Keratinocyte (primary cell): ENCODE measurements at regions not wholly inside any gene's neighbourhood (a gene's known extent, or its start where the extent isn't known, plus 50 kb on each side); places are given as distances from the start of the nearest gene placed in this dataset.

Experiments
- DNase-seq: peaks from one replicate; pipeline ENCODE4 v3.0.0-alpha.2; 2011; ENCODE audit warnings: low read depth, missing footprints, low spot score
- FAIRE-seq: peaks from 2 replicates; lab custom pipeline; 2011; peaks lifted over from hg19 to GRCh38; lab: Jason Lieb, UNC
- H2AFZ ChIP-seq: 2 replicates; pipeline ENCODE4 v1.6.0; 2012; ENCODE audit warnings: low read length, control low read depth, inconsistent platforms; ENCODE audit not compliant: control insufficient read depth
- H3K27ac ChIP-seq: 2 replicates; pipeline ENCODE4 v1.5.1; 2011; ENCODE audit warnings: low read length; ENCODE audit not compliant: control insufficient read depth, insufficient read depth
- H3K27me3 ChIP-seq: 3 replicates; pipeline ENCODE4 v1.6.0; 2011; ENCODE audit warnings: low read length; ENCODE audit not compliant: control insufficient read depth, insufficient read depth; ENCODE audit errors: extremely low read depth
- H3K36me3 ChIP-seq, 2 experiments: 2 replicates in 1 of 2; 3 replicates in 1 of 2; pipeline ENCODE4 v1.5.1; 2011; ENCODE audit warnings: low read length in 2 of 2, mild to moderate bottlenecking in 1 of 2; ENCODE audit not compliant: control insufficient read depth in 2 of 2, insufficient read depth in 2 of 2; ENCODE audit errors: extremely low read depth in 1 of 2
- H3K4me1 ChIP-seq: 3 replicates; pipeline ENCODE4 v1.5.1; 2011; ENCODE audit warnings: low read length; ENCODE audit not compliant: control insufficient read depth, insufficient read depth; ENCODE audit errors: extremely low read depth
- H3K4me2 ChIP-seq: 3 replicates; pipeline ENCODE4 v1.6.0; 2011; ENCODE audit warnings: low read depth, low read length; ENCODE audit not compliant: control insufficient read depth, insufficient read depth; ENCODE audit errors: extremely low read depth
- H3K4me3 ChIP-seq, 3 experiments: fragments of 200-600 bp in 1 of 3; sonication (generic) in 1 of 3; 2 replicates in 2 of 3; 3 replicates in 1 of 3; pipeline ENCODE4 v1.5.1; 2011 to 2016; ENCODE audit warnings: low read length in 3 of 3, mild to moderate bottlenecking in 3 of 3, control low read depth in 2 of 3, inconsistent platforms in 1 of 3, low read depth in 1 of 3, mixed read lengths in 1 of 3, mixed run types in 1 of 3, moderate library complexity in 1 of 3; ENCODE audit not compliant: control insufficient read depth in 2 of 3, insufficient read depth in 2 of 3; ENCODE audit errors: extremely low read depth in 1 of 3
- H3K79me2 ChIP-seq: 2 replicates; pipeline ENCODE4 v1.6.0; 2012; ENCODE audit warnings: low read length; ENCODE audit not compliant: control insufficient read depth, insufficient read depth
- H3K9ac ChIP-seq: 3 replicates; pipeline ENCODE4 v1.6.0; 2011; ENCODE audit warnings: low read length; ENCODE audit not compliant: control insufficient read depth, insufficient read depth; ENCODE audit errors: extremely low read depth
- H3K9me1 ChIP-seq: 3 replicates; pipeline ENCODE4 v1.6.0; 2011; ENCODE audit warnings: low read length; ENCODE audit not compliant: control insufficient read depth, insufficient read depth; ENCODE audit errors: extremely low read depth
- H3K9me3 ChIP-seq: 2 replicates; pipeline ENCODE4 v1.5.1; 2012; ENCODE audit warnings: low read depth, low read length; ENCODE audit not compliant: control insufficient read depth
- H4K20me1 ChIP-seq: 3 replicates; pipeline ENCODE4 v1.6.0; 2011; ENCODE audit warnings: low read length; ENCODE audit not compliant: control insufficient read depth, insufficient read depth; ENCODE audit errors: extremely low read depth
- CTCF ChIP-seq, 3 experiments: IDR thresholded peaks in 1 of 3; conservative IDR thresholded peaks in 1 of 3; optimal IDR thresholded peaks in 1 of 3; 2 replicates in 2 of 3; 3 replicates in 1 of 3; pipeline versions ENCODE3 to v1.5.1; 2011; ENCODE audit warnings: low read length in 3 of 3, mild to moderate bottlenecking in 3 of 3, moderate library complexity in 2 of 3, control low read depth in 1 of 3, inconsistent platforms in 1 of 3; ENCODE audit not compliant: insufficient read depth in 2 of 3; ENCODE audit errors: extremely low read depth in 1 of 3
- EZH2 ChIP-seq: IDR thresholded peaks from one replicate; pipeline ENCODE4 v1.6.1; 2012; ENCODE audit warnings: inconsistent platforms, mild to moderate bottlenecking, low read length, moderate library complexity
- dilution Hi-C: fragments of 300-500 bp; cut with MboI; formaldehyde crosslinking; loops from one replicate; pipeline ENCODE4 v1.7.0; 2020; ENCODE audit warnings: low sequenced_read_pairs; ENCODE audit not compliant: extremely low pct_ligation_motif_present

GRCh38 chr15:81483496-81483895, 109.5 kb upstream of the TMC3 start:
- Histone ChIP-seq H4K20me1 (no peaks in the 10 kb centered on the region), H3K9me1 (no peaks in the 10 kb centered on the region), H3K4me1 (peaks cover 2% of the 10 kb centered on the region), H3K27me3 (no peaks in the 10 kb centered on the region), H3K9ac (no peak overlapping the region), H3K9me3 (no peaks in the 10 kb centered on the region), H3K27ac (no peak overlapping the region), H3K4me2 (no peak overlapping the region), H2AFZ (no peak overlapping the region), H3K4me3 (no peak overlapping the region), H3K79me2 (no peaks in the 10 kb centered on the region), H3K36me3 (no peaks in the 10 kb centered on the region)
- dilution Hi-C loops: no loop called here
- FAIRE-seq: no peak
- TF ChIP-seq CTCF (optimal IDR thresholded peaks at IDR 0.05 in 1 of 3, IDR thresholded peaks at IDR 0.05 in 1 of 3, conservative IDR thresholded peaks at IDR 0.05 in 1 of 3; ENCODE audit: extremely low read depth in 1 of 3, insufficient read depth in 2 of 3, low read length in 3 of 3) (no peak), EZH2 (no peak)
- DNase-seq: no peak

- no peak for DNase-seq
- Histone ChIP-seq H3K36me3 (no peaks in the 10 kb centered on the region), H3K27me3 (no peaks in the 10 kb centered on the region), H3K79me2 (no peaks in the 10 kb centered on the region), H3K4me2 (no peak overlapping the region), H3K4me3 (no peak overlapping the region), H3K9me1 (no peaks in the 10 kb centered on the region), H4K20me1 (no peaks in the 10 kb centered on the region), H3K9ac (no peak overlapping the region), H3K9me3 (no peaks in the 10 kb centered on the region), H3K27ac (no peak overlapping the region), H3K4me1 (peaks cover 2% of the 10 kb centered on the region), H2AFZ (no peak overlapping the region)
- no peak for FAIRE-seq
- dilution Hi-C loops: no loop called here
- TF ChIP-seq CTCF (optimal IDR thresholded peaks at IDR 0.05 in 1 of 3, IDR thresholded peaks at IDR 0.05 in 1 of 3, conservative IDR thresholded peaks at IDR 0.05 in 1 of 3; ENCODE audit: extremely low read depth in 1 of 3, insufficient read depth in 2 of 3, low read length in 3 of 3) (no peak), EZH2 (no peak)
These were observed 107.3 kb upstream of the TMC3 start for GRCh38 chr15:81481346-81481745.
